ENCODE measurements at regions not wholly inside any gene's neighbourhood (a gene's known extent, or its start where the extent isn't known, plus 50 kb on each side); places are given as distances from the start of the nearest gene placed in this dataset.

DNA sequence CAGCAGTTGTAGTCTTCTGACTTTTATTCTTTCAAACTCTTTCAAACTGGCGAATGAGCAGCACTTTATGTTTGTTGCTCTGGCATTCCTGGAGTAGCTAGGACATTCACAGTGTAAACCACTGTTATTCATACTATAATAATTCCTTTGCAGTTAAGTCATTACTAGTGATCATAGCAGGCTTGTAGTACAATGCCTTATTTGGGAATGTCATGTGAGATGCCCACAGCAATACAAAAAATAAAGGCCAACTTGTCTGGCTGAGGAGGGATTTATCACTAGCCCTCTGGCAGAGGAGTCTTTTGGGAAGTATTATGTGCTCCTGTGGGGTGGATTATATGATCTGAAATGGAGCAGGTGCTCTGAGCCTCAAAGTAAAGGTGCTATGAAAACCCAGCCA is 197.2 kb downstream of the VGLL3 start:
- peak; percentile 33 for DNase-seq

DNA sequence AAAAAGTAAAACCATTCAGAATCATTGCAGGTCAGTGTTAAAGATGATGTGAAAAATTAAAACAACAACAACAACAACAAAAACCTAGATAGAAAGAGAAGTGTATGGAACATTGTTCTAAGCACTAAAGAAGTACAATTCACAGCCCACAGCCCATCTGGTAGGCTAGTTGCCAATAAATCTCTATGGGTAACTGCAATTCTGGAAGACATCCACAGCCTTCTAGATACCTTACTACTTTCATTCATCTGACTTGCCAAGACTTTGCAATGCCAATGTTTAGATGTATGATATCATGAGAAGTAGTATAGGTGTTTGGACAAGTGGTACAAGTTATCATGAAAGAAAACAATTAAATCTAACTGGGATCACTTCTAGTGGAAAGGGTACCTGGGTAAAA is 198.6 kb downstream of the VGLL3 start:
- no peak for DNase-seq

- no peak for DNase-seq
Measured at GRCh38 chr3:86790884-86791549, 199.9 kb downstream of the VGLL3 start.

DNA sequence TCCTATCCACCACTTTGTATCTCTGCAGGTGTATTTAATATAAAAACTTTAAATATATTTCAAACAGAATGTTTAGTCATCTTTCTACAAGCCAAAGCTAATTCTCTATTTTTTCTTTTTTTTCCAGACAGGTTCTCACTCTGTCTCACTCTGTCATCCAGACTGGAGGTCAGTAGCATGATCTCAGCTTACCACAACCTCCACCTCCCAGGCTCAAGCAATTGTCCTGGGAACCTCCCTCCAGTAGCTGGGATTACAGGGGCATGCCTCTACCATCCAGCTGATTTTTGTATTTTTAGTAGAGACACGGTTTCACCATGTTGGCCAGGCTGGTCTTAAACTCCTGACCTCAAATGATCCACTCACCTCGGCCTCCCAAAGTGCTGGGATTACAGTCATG is 202.6 kb downstream of the VGLL3 start:
- no peak for DNase-seq

DNA sequence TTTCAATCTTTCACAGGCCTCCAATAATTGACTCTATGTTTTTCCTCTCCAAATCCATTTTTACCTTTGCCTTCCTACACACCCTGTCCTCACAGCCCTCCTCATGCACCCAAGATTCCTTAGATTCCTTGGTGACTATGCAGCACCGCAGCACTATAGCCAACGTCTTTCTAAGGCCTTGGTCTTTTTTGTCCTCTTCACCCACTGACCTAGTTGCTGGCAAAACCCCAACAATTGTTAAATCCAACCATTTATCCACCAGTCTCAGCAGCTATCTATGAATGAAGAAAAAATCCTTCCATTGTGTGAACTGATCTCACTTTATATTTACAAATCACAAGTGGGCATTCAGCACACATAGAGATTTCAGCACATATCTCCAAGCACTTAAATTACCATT is 203.9 kb downstream of the VGLL3 start:
- DNase-seq = no peak

DNA sequence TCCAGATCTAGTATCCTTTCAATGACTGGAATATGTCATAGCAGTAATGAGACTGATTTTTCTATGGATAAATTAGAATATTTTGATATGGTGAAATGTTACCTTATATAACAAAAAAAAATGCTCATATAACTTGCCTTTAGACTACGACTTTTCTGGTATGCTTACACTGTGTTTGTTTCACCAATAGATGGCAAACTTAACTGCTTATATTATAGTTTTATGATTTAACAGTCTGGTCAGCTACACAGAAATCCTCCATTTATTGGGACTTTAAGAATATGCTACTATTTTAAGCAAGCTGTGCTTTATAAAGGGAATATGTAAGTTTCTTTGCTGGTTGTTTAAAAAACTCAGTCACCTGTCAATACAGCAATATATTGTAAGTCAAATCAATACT is 205.6 kb downstream of the VGLL3 start:
- DNase-seq = no peak

DNA sequence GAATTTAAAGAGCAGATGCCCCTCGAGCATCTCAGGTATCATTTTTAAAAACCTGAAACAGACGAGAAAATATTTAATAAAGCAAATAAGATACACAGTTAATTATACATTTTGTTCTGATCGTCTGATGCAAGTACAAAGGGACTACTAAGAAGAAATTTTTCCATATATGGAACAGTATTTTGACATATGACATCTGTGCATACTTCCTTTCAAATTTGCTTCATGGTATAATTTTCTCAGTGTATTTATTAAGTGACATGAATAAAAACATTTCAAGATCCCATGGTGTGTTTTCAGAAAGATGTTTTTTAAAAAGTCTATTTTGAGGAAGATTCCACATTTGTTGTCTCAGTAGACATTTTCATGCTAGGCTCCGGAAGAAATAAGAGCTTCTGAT is 208.1 kb downstream of the VGLL3 start:
- no peak for DNase-seq

DNA sequence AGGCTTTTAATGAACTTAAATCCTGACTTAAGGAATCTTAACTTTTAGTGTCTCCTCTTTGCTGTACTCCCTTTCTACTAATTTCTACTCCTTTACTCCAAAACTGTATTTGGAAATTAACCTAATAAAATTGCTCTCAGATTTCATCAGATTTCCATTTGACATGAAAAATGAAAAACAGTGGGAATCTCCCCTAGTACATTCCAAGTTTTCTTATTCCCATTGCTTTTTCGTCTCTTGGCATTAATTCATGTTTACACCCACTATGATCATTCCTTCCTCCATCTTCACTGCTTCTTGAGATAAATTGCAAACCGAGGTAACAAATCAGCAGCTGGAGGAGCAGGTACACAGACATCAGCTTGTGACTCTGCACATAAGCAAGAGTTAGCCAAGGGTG is 208.7 kb downstream of the VGLL3 start:
- no peak for DNase-seq

DNA sequence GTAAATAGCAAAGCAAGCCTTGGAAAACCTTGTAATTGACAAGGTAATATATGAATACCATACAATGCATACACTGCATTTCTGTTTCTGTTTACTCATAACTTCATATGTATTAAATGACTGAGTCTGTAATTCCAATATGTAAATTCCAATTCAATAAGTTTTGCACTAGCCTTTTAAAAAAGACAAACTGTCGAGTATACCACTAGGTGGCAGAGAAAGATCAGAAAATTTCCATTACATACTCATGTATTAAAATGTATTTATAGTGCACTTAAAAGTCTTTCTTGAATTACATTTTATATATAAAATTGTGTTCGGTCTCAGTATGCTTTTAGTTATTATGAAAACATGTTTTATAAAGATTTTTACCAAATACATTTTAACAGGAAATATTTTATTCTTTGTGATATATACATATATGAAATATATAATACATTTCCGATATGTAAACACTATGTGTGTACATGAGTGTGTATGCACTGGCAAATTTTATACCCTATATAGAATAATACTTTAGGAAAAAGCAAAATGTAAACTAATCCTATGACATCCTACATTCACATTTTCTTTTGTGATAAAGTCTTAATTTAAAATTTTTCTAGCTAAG is 216.8 kb downstream of the VGLL3 start:
- peak; percentile 46 for DNase-seq

DNA sequence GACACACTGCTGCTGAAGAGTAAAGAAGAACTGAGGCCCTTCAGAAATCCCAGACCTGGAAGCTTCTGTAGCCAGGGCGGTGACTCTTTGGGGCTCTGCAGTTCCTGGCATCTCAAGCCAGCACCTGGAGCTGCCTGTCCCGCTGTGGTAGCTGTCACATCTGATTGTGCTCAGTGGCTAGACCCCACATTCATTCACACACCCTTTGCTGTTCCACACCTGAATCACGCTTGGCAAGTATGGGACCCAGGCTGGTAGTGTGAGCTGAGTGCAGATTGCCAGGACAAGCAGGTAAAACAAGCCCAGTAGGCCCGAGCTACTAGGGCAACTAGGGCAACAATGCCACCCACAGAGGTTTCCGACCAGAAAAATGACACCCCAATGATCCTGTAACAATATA is 218.2 kb downstream of the VGLL3 start:
- no peak for DNase-seq

DNA sequence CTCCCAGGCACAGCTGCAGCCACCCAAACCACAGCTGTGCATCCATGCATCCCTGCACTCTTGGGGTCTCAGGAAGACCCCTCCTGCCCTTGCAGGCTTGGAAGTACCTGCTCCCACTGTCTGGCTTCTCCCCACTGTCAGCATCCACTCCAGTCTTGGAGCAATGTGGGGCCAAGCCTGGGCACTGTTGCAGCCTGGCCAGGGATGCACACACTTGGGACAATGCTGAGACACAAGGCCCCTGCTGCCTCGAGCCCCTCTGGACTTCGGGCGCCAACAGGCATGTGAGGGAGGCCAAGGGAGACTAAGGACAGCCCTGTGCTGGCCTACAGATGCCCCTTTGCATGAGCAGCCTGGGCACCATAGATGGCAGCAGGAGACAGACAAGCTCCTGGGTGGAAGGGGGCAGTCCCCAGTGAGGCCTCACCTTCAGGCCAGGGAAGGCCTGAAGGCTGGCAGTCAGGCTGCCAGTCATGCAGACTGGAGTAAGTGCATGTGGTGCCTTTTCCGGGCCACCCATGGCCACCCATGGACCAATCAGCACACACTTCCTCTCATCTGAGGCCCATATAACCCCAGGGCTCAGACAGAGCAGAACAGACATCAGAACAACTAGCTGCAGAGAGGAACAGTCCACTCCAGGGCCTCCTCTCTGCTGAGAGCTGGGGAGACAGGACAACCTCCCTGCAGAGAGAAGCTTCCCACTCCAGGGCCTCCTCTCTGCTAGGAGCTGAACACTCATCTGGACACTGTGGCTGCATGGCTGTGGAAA is 219.0 kb downstream of the VGLL3 start:
- DNase-seq = no peak

DNA sequence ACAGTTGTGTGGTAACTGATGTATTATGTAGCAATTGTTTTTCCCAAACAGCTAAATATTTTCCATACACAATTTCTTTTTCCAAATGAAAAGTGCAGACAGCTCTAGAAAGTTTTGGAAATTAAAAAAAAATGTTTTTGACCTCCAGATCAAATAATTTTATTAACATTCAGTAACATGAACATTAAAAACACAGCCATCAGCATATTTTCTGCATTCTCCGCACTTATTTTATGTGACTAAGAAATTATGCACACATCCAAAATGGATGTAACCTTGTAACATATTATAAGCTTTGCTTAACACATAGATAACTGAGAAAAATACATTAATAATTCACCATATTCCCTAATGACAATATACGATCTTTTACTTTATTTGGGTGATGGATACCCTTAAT is 224.6 kb downstream of the VGLL3 start:
- DNase-seq = no peak

DNA sequence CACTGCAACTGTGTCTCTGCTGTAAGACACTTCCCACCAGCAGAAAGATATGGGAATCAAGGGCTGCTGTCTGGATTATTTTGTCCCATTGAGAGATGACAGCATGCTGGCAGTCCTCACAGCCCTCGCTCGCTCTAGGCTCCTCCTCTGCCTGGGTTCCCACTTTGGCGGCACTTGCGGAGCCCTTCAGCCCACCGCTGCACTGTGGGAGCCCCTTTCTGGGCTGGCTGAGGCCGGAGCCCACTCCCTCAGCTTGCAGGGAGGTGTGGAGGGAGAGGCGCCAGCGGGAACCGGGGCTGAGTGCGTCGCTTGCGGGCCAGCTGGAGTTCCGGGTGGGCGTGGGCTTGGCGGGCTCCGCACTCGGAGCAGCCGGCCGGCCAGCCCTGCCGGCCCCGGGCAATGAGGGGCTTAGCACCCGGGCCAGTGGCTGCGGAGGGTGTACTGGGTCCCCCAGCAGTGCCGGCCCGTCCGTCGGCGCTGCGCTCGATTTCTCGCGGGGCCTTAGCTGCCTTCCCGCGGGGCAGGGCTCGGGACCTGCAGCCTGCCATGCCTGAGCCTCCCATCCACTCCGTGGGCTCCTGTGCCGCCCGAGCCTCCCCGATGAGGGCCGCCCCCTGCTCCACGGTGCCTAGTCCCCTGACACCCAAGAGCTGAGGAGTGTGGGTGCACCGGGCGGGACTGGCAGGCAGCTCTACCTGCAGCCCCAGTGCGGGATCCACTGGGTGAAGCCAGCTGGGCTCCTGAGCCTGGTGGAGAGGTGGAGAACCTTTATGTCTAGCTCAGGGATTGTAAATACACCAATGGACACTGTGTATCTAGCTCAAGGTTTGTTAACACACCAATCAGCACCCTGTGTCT is 233.4 kb downstream of the VGLL3 start:
- peak; percentile 16 for DNase-seq

DNA sequence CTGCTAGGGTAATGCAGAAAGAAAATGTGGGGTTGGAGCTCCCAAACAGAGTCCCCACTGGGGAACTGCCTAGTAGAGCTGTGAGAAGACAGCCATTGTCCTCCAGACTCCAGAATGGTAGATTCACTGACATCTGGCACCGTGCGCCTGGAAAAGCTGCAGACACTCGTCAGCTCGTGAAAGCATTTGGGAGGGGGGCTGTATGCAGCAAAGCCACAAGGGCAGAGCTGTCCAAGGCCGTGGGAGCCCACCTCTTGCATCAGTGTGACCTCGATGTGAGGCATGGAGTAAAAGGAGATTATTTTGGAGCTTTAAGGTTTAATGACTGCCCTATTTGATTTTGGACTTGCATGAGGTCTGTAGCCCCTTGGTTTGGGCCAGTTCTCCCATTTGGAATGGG is 242.9 kb downstream of the VGLL3 start:
- no peak for DNase-seq

- no peak for DNase-seq
Measured at GRCh38 chr3:86744051-86744450, 246.9 kb downstream of the VGLL3 start.

DNA sequence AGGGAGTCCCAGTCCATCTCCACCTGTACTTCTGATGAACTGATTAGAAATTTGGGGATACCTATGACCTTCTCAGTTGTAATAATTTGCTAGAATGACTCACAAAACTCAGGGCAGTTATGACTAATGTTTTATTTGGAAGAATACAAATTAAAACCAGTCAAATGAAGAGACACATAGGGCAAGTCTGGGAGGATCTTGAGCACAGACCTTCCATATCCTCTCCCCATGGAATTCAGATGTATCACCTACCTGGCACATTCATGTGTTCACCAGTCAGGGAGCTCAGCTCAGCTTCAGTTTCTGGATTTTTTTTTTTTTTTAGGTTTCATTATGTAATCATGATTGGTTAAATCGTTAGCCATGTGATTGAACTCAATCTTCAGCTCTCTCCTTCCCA is 247.7 kb downstream of the VGLL3 start:
- DNase-seq = no peak

GRCh38 chr3:86740751-86741150 is 250.2 kb downstream of the VGLL3 start:
- no peak for DNase-seq

- no peak for DNase-seq
Measured at GRCh38 chr3:86739244-86739643, 251.7 kb downstream of the VGLL3 start.

DNA sequence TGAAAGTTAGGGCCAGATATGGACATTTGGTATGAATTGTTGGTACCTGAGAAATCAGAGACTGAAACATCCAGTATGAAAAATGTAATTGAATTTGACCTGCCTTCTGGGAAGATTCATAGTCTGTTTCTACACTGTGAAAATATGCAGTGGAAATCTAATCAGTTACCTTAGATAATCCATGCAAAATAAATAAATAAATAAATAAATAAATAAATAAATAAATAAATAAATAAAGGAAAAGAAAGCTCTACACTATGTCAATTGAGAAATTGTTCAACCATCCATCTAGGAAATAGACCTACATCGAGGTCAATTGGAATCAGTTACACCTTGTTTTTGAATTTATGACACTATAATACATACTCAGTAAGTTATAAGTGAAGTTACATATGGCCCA is 252.3 kb downstream of the VGLL3 start:
- DNase-seq = no peak

DNA sequence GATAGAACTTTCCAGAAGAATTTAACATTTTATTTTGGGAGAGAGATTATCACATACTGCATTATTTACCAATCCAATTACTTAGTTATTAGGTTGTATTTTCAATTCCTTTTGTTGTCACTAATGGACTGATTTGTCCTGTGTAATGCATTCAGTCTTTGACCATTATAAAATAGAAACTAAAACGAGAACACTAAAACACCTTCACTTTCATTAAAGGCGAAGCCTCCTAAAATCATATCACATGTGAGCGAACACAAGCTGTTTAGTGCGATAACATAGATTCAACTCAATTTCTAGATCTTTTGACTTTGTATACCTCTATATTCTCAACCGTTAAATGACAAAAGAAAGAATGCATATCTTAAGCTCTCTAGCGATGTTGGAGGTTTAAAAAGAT is 253.4 kb downstream of the VGLL3 start:
- DNase-seq = no peak

- DNase-seq = peak; percentile 61
Measured at GRCh38 chr3:86733257-86733656, 257.7 kb downstream of the VGLL3 start.

GRCh38 chr3:86731501-86731901 is 259.4 kb downstream of the VGLL3 start:
- no peak for DNase-seq

DNA sequence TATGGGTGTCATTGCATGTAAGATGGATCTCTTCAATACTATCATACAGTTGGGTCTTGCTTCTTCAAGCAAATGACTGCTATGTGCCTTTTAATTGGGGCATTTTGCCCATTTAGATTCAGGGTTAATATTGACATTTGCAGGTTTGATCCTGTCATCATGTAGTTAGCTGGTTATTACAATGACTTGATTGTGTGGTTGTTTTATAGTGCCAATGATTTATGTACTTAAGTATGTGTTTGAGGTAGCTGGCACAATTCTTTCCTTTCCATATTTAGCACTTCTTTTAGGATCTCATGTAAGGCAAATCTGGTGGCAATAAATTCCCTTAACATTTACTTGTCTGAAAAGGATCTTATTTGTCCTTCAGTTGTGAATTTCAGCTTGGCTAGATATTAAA is 267.5 kb downstream of the VGLL3 start:
- peak; percentile 41 for DNase-seq

All from NCI-H146 (cell line).